Stimulated activated CD4-positive, alpha-beta T cell treated with anti-CD3 and anti-CD28 coated beads, Interleukin-15, amount 100 ng/mL, for 1 hour (primary cell): ENCODE measurements at regions not wholly inside any gene's neighbourhood (a gene's known extent, or its start where the extent isn't known, plus 50 kb on each side); places are given as distances from the start of the nearest gene placed in this dataset.
"Not testable (repeated sequence)": the region's sequence is repeated elsewhere in the genome, so short reads cannot be mapped to it uniquely, and the experiment has no call there.

Experiments
- DNase-seq, 2 donors: peaks; one replicate each; pipeline ENCODE4 v3.0.0-alpha.2; 2020; ENCODE audit warnings: low read depth in 1 of 2, low spot score in 1 of 2

GRCh38 chr16:85435700-85436099 is 177.4 kb upstream of the GSE1 start:
- DNase-seq: no peak

- no peak for DNase-seq
Observed at GRCh38 chr16:85436207-85436606, 176.9 kb upstream of the GSE1 start.

GRCh38 chr16:85436636-85437165 is 176.4 kb upstream of the GSE1 start:
- DNase-seq: no peak

GRCh38 chr16:85437166-85438052 is 175.7 kb upstream of the GSE1 start:
- no peak for DNase-seq

- no peak for DNase-seq
Observed at GRCh38 chr16:85438981-85439685, 174.0 kb upstream of the GSE1 start.

- no peak for DNase-seq
Observed at GRCh38 chr16:85440744-85441143, 172.4 kb upstream of the GSE1 start.

- DNase-seq: no peak
Observed at GRCh38 chr16:85441189-85441889, 171.8 kb upstream of the GSE1 start.

- DNase-seq: no peak
Observed at GRCh38 chr16:85441890-85442670, 171.0 kb upstream of the GSE1 start.

- DNase-seq: no peak
Observed at GRCh38 chr16:85443116-85443515, 170.0 kb upstream of the GSE1 start.

GRCh38 chr16:85443531-85443930 is 169.6 kb upstream of the GSE1 start:
- no peak for DNase-seq

- no peak for DNase-seq
Observed at GRCh38 chr16:85445064-85445778, 167.9 kb upstream of the GSE1 start.

GRCh38 chr16:85445779-85446222 is 167.3 kb upstream of the GSE1 start:
- no peak for DNase-seq

GRCh38 chr16:85446951-85447692 is 166.0 kb upstream of the GSE1 start:
- DNase-seq: no peak

GRCh38 chr16:85447693-85448313 is 165.3 kb upstream of the GSE1 start:
- no peak for DNase-seq

GRCh38 chr16:85448557-85449190 is 164.4 kb upstream of the GSE1 start:
- DNase-seq: peak in 1 of 2 donors; percentile 18

- DNase-seq: no peak
Observed at GRCh38 chr16:85449191-85449884, 163.8 kb upstream of the GSE1 start.

GRCh38 chr16:85449885-85450245 is 163.3 kb upstream of the GSE1 start:
- DNase-seq: no peak

GRCh38 chr16:85451142-85451541 is 162.0 kb upstream of the GSE1 start:
- not testable (repeated sequence) for DNase-seq
